Vagina (tissue), 2 donors: ENCODE measurements at regions not wholly inside any gene's neighbourhood (a gene's known extent, or its start where the extent isn't known, plus 50 kb on each side); places are given as distances from the start of the nearest gene placed in this dataset.

Experiments
- POLR2A ChIP-seq, 2 donors: fragments of 450-650 bp; IDR thresholded peaks; one replicate each; pipeline ENCODE4 v1.6.1; 2017; ENCODE audit warnings: antibody characterized with exemption in 2 of 2, mild to moderate bottlenecking in 2 of 2, moderate library complexity in 2 of 2
- POLR2AphosphoS5 ChIP-seq, 2 donors: sonication (generic); formaldehyde crosslinking; IDR thresholded peaks; one replicate each; pipeline ENCODE4 v1.9.0; 2017; ENCODE audit warnings: antibody characterized with exemption in 2 of 2, mild to moderate bottlenecking in 2 of 2, low read depth in 1 of 2; ENCODE audit not compliant: insufficient read depth in 1 of 2

- TF ChIP-seq POLR2A (IDR thresholded peaks at IDR 0.05) (peak in 1 of 2 donors; percentile 73), POLR2AphosphoS5 (IDR thresholded peaks at IDR 0.05; ENCODE audit: insufficient read depth in 1 of 2, low read depth in 1 of 2) (peak in 1 of 2 donors; percentile 72)
Measured at GRCh38 chr3:195657475-195658372, 63.1 kb upstream of the MUC20 start.
